Prostate gland (tissue), 2 donors: ENCODE measurements at regions not wholly inside any gene's neighbourhood (a gene's known extent, or its start where the extent isn't known, plus 50 kb on each side); places are given as distances from the start of the nearest gene placed in this dataset.

Experiments
- CTCF ChIP-seq, 4 experiments: fragments of 200-600 bp in 2 of 4; fragments of 450-650 bp in 2 of 4; sonication (generic) in 2 of 4; IDR thresholded peaks; 1 replicate in 3 of 4; 2 replicates in 1 of 4; pipeline ENCODE4 v1.5.1; 2016 to 2019; ENCODE audit warnings: antibody characterized with exemption in 4 of 4, mild to moderate bottlenecking in 2 of 4, moderate library complexity in 2 of 4
- POLR2A ChIP-seq: fragments of 450-650 bp; IDR thresholded peaks from one replicate; pipeline ENCODE4 v1.6.1; 2016; ENCODE audit warnings: antibody characterized with exemption, mild to moderate bottlenecking
- POLR2AphosphoS5 ChIP-seq: sonication (generic); formaldehyde crosslinking; IDR thresholded peaks from one replicate; pipeline ENCODE4 v1.6.1; 2017; ENCODE audit warnings: antibody characterized with exemption

GRCh38 chr11:95515371-95515770 lies 274.2 kb downstream of the FAM76B start:
- TF ChIP-seq CTCF (IDR thresholded peaks at IDR 0.05): no peak
- TF ChIP-seq POLR2A: no peak
- no peak for TF ChIP-seq POLR2AphosphoS5
